Stimulated activated naive CD4-positive, alpha-beta T cell (primary cell): ENCODE measurements at regions not wholly inside any gene's neighbourhood (a gene's known extent, or its start where the extent isn't known, plus 50 kb on each side); places are given as distances from the start of the nearest gene placed in this dataset.
"Not testable (repeated sequence)": the region's sequence is repeated elsewhere in the genome, so short reads cannot be mapped to it uniquely, and the experiment has no call there.

ENCODE experiments used
- DNase-seq, 6 experiments: peaks; one replicate each; lab custom pipeline; 2025; lab: John Stamatoyannopoulos, UW

DNA sequence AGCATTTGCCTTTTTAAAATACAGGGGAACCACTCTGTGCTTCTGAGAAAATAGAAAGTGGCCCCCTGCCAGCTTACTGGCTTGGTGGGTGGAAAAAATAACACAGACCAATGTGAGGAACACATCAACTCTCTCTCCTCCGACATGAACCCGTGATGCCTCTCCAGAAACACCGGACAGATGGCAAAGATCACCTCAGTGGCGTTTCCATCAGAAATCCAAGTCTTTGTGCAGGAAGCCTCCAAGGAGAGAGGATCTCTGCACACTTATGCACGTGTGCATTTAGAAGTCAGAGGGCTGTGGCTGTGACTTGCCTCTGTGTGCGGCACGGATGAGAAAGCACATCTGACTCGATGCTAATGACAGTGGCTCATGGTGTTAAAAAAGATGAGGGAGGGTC lies 112.3 kb upstream of the KLF12 start:
- peak in 2 of 6 experiments; percentile 5 to 8 for DNase-seq

- DNase-seq, result peak in 3 of 6 experiments; percentile 61 to 67 (median 64)
These were observed 109.7 kb upstream of the KLF12 start for GRCh38 chr13:74243637-74244526.

- DNase-seq, result not testable (repeated sequence)
These were observed 107.1 kb upstream of the KLF12 start for GRCh38 chr13:74241343-74241742.

GRCh38 chr13:74230984-74231501 lies 96.8 kb upstream of the KLF12 start:
- peak in 3 of 6 experiments; percentile 67 to 76 (median 74) for DNase-seq

GRCh38 chr13:74229242-74229641 lies 95.0 kb upstream of the KLF12 start:
- DNase-seq, result no peak

- no peak for DNase-seq
These were observed 93.4 kb upstream of the KLF12 start for GRCh38 chr13:74227476-74228158.

- no peak for DNase-seq
These were observed 92.7 kb upstream of the KLF12 start for GRCh38 chr13:74226791-74227475.

DNA sequence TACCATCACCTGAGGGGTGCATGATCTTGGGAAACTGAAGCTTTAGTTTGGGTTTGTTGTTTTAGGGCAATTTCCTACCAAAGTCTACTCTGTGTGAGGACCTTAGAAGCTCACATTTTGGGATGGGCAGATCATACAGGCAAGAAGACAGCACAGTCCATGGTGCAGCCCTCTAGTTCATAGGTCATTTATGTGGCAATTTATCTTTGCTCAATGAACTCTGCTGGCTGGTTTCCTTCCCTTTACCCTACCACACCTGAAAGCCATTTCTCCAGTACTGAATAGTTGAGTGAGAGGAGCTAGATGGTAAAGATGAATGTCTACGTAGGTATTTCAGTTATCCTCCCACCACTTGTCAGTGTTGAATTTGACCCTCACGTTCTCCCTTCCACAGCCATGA lies 87.5 kb upstream of the KLF12 start:
- no peak for DNase-seq

GRCh38 chr13:74219566-74219965 lies 85.4 kb upstream of the KLF12 start:
- DNase-seq, result no peak

- no peak for DNase-seq
These were observed 84.1 kb upstream of the KLF12 start for GRCh38 chr13:74218291-74218690.

DNA sequence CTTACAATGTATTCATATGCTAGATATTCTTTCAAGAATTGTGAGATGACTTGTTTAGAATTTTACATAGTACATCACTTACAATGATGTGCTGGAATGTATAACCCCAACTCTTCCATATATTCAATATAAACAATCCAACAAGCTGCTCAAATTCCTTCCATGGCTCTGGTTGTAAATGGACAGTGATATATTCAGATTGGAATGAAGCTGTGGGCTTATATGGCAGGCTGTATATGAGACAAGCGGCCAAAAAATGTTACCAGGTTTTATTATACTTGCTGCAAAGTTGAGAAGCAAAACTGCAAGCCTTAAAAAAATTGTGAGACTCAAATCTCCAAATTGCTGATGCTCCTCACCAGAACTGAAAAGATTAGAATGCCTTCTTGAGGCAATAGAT lies 83.6 kb upstream of the KLF12 start:
- DNase-seq, result no peak

GRCh38 chr13:74215420-74215819 lies 81.2 kb upstream of the KLF12 start:
- no peak for DNase-seq

GRCh38 chr13:74214321-74214720 lies 80.1 kb upstream of the KLF12 start:
- DNase-seq, result no peak

GRCh38 chr13:74210693-74211393 lies 76.6 kb upstream of the KLF12 start:
- no peak for DNase-seq

DNA sequence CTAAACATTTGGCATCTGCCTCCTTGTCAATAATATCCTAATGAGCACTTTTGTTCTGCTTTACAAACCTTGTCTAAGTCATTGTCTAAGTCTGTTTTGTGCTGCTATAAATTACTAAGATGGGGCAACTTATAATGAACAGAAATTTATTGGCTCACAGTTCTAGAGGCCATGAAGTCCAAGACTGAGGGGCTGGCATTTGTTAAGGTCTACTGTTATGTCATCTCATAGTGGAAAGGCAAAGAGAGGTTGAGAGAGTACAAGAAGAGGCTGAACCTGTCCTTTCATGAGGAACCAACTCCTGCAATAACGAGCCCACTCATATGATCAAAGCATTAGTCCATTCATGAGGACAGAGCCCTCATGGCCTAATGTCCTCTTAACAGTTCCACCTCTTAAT lies 72.7 kb upstream of the KLF12 start:
- DNase-seq, result no peak

DNA sequence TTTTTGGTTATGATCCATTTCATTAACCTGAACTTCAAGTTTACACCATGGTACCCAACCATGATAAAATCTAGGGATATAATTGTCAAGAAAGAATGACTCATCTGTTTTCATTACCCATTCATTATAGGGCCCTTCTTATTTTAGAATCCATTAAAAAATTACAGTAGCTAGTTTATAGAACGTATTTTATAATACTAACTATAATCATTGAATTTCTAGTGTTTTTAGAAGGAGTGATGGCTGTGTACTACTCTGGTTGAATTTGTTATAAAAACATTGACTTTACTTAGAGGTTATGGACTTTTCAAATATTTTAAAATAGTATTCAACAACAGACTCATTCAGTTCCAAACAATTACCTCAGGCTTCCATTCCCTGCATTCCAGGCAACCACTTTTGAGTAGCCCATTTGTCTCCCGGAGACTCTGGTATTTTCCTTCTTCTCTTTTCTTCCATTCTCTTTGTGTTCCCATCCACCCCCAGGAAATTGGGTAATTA lies 71.9 kb upstream of the KLF12 start:
- no peak for DNase-seq

DNA sequence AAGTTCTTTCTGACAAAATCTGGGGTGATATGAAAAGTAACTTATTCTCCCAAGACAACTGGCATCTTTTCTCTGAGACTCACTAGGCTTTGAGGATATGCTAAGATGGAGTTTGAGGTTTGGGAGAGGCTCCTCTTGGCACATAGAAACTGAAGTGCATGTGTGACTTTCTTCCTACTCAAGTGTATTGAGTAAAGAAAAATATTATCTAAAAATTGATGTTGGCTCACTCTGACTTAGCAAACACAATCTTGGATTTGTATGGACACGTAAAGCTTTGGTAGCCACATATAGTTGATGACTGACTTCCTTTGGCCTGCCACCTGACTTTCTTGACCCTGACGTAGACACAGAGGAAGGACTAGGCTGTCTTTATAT lies 71.1 kb upstream of the KLF12 start:
- no peak for DNase-seq

DNA sequence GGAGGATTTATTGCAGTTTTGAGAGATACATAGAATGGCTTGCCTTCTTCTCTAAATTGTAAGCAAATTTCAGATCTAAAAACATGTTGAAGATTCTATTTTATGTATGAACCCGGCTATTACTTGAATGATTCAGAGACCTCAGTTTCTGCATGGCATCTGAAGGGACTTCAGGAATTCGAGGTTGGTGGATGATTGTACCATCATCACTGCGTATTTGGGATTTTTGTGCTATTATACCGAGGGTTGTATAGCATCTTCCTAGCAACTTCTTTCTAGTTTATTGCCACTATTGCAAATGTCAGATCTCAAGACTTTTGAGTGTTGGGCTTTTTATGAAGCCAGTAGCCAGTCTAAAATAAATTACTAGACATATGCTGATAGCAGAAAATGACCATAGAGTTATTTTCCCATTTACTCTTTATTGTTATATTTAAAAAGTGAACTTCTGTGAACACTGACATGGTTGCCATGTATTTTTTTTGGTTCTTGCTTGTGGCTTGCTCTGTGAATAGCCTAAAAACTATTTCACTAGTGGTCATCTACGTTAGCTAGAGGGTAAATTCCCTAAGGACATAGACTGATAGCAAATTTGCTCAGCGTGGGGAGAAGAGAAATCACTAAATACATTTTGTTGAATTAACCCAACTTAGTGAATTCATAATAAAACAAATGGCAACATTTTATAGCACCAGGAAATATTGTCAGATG lies 70.6 kb upstream of the KLF12 start:
- no peak for DNase-seq

DNA sequence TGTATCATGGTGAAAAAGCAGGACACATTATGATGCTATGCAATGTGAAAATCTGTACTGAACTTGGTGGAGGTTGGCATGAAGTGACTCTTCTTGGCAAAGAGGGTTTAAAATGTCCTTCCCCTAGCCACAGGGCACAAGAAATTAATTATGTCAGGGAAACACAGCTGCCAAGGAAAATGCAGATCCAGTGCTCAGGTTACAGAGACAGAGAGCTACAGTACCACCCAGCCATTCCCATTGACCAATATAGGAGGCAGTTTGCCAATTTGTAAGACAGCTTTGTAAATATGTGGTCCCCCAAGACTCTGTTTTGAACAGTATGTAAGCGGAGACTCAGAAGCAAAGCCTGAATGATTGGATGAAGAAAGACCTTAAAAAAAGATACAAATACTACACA lies 69.4 kb upstream of the KLF12 start:
- no peak for DNase-seq

DNA sequence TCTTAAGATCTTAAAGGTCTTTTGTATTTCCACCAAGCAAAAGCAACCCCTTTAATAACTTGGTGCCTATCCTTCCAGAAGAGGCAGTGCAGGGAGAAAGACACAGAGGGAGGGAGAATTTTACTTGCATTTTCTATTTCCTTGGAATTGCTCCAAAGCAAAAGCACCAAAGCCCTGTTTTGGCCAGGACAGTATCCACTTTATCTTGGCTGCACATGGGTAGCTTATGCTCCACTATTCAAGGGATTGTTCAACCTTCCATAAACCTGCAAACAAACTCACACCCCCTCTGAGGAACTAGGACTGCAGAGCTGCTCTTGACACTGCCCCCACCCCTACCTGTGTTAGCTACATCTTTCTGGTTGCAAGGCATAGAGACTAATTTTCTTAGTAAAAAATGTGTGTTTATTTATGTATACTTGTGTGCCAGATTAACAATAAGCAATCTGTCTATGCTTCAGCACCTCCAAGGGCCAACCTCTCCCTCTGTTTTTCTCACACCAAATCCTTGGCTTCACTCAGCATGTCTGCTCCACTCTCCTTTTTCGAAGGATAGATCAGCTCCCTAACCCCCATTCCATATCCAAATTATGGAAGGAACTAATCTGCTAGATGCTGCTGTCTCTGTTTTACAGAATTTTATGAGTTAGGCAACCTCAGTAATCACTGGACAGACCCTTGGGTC lies 68.1 kb upstream of the KLF12 start:
- DNase-seq, result no peak
